H1 (cell line): ENCODE measurements at regions not wholly inside any gene's neighbourhood (a gene's known extent, or its start where the extent isn't known, plus 50 kb on each side); places are given as distances from the start of the nearest gene placed in this dataset.
A peak's percentile ranks its signal among the peaks of the same experiment; 100 is the strongest.

Experiments
- CTCF ChIA-PET: fragments of 300-600 bp; sonication (Branson Sonifier 250); formaldehyde crosslinking; loops from one replicate; lab custom pipeline; 2021; ENCODE audit not compliant: partially characterized antibody; lab: Charles Lee
- POLR2A ChIA-PET: fragments of 300-600 bp; sonication (Branson Sonifier 250); formaldehyde crosslinking; loops from one replicate; lab custom pipeline; 2021; ENCODE audit warnings: inconsistent platforms; ENCODE audit not compliant: partially characterized antibody; lab: Charles Lee
- DNase-seq, 2 experiments: peaks; one replicate each; pipeline versions ENCODE4 v3.0.0 to v3.0.0-alpha.2; 2010 to 2022; ENCODE audit warnings: low spot score in 2 of 2, low read depth in 1 of 2, mixed read lengths in 1 of 2
- FAIRE-seq: peaks from 2 replicates; lab custom pipeline; 2011; peaks lifted over from hg19 to GRCh38; lab: Jason Lieb, UNC
- H2AFZ ChIP-seq: 2 replicates; pipeline ENCODE4 v1.8.1; 2012; ENCODE audit warnings: low read length, inconsistent platforms
- H2AK5ac ChIP-seq: 2 replicates; pipeline ENCODE4 v1.6.1; 2013; ENCODE audit warnings: low read depth, low read length
- H2BK120ac ChIP-seq: replicated peaks from 2 replicates; pipeline ENCODE3; 2013; ENCODE audit warnings: low read depth, low read length, inconsistent platforms
- H2BK12ac ChIP-seq: 2 replicates; pipeline ENCODE4 v1.6.1; 2013; ENCODE audit warnings: low read depth, low read length
- H2BK15ac ChIP-seq: 2 replicates; pipeline ENCODE4 v1.6.1; 2013; ENCODE audit warnings: low read length
- H2BK20ac ChIP-seq: 2 replicates; pipeline ENCODE4 v1.6.1; 2013; ENCODE audit warnings: low read length
- H2BK5ac ChIP-seq: 2 replicates; pipeline ENCODE4 v1.6.1; 2013; ENCODE audit warnings: low read depth, low read length
- H3K14ac ChIP-seq: 2 replicates; pipeline ENCODE4 v1.6.1; 2013; ENCODE audit warnings: inconsistent platforms; ENCODE audit not compliant: insufficient read length
- H3K18ac ChIP-seq: 2 replicates; pipeline ENCODE4 v1.6.1; 2013; ENCODE audit warnings: low read length; ENCODE audit errors: extremely low read depth
- H3K23ac ChIP-seq: 2 replicates; pipeline ENCODE4 v1.6.1; 2013; ENCODE audit warnings: inconsistent platforms; ENCODE audit not compliant: insufficient read length
- H3K23me2 ChIP-seq: 2 replicates; pipeline ENCODE4 v1.6.1; 2013; ENCODE audit warnings: low read depth, low read length
- H3K27ac ChIP-seq: 2 replicates; pipeline ENCODE4 v1.6.1; 2011; ENCODE audit warnings: low read depth, low read length, inconsistent platforms
- H3K27me3 ChIP-seq, 4 experiments: replicated peaks in 1 of 4; 1 replicate in 1 of 4; 2 replicates in 3 of 4; pipeline versions ENCODE4 v1.6.1 to v1.8.1; 2011 to 2013; ENCODE audit warnings: low read length in 3 of 4, mild to moderate bottlenecking in 3 of 4, inconsistent platforms in 2 of 4, mixed read lengths in 2 of 4, moderate library complexity in 1 of 4; ENCODE audit not compliant: control insufficient read depth in 3 of 4, insufficient read depth in 3 of 4; ENCODE audit errors: extremely low read depth in 1 of 4
- H3K36me3 ChIP-seq, 4 experiments: 2 replicates each; pipeline versions ENCODE4 v1.6.1 to v1.8.1; 2011 to 2013; ENCODE audit warnings: mild to moderate bottlenecking in 4 of 4, low read length in 3 of 4, moderate library complexity in 2 of 4, control low read depth in 1 of 4, inconsistent platforms in 1 of 4; ENCODE audit not compliant: insufficient read depth in 4 of 4, control insufficient read depth in 2 of 4
- H3K4ac ChIP-seq: replicated peaks from 2 replicates; pipeline ENCODE3; 2013; ENCODE audit warnings: low read length, low read depth, mixed read lengths, inconsistent platforms; ENCODE audit not compliant: insufficient read length
- H3K4me1 ChIP-seq, 4 experiments: replicated peaks in 1 of 4; 1 replicate in 1 of 4; 2 replicates in 3 of 4; pipeline versions ENCODE4 v1.6.1 to v1.8.1; 2011 to 2013; ENCODE audit warnings: low read length in 3 of 4, inconsistent platforms in 2 of 4, mixed read lengths in 1 of 4; ENCODE audit not compliant: insufficient read depth in 4 of 4, control insufficient read depth in 3 of 4
- H3K4me2 ChIP-seq, 2 experiments: 2 replicates each; pipeline versions ENCODE4 v1.6.1 to v1.8.1; 2011 to 2013; ENCODE audit warnings: low read depth in 2 of 2, low read length in 2 of 2, control low read depth in 1 of 2, inconsistent platforms in 1 of 2, mild to moderate bottlenecking in 1 of 2; ENCODE audit not compliant: insufficient read depth in 1 of 2
- H3K4me3 ChIP-seq, 4 experiments: fragments of 200-600, 300-600 bp in 1 of 4; sonication (generic), shearing (Covaris generic), sonication (Bioruptor Twin) in 1 of 4; 2 replicates each; pipeline versions ENCODE4 v1.5.1 to v1.8.1; 2011 to 2016; ENCODE audit warnings: low read length in 4 of 4, low read depth in 3 of 4, control low read depth in 2 of 4, inconsistent platforms in 2 of 4, mild to moderate bottlenecking in 2 of 4, mixed read lengths in 1 of 4, moderate library complexity in 1 of 4; ENCODE audit not compliant: insufficient read depth in 2 of 4; ENCODE audit errors: extremely low read depth in 1 of 4
- H3K56ac ChIP-seq: replicated peaks from 2 replicates; pipeline ENCODE3; 2013; ENCODE audit warnings: low read depth, mild to moderate bottlenecking, mixed read lengths, low read length, inconsistent platforms; ENCODE audit not compliant: insufficient read length
- H3K79me1 ChIP-seq: 2 replicates; pipeline ENCODE4 v1.6.1; 2013; ENCODE audit warnings: low read depth, low read length, control low read depth
- H3K79me2 ChIP-seq, 2 experiments: 2 replicates each; pipeline versions ENCODE4 v1.6.1 to v1.8.1; 2012 to 2013; ENCODE audit warnings: low read length in 2 of 2, mild to moderate bottlenecking in 2 of 2, inconsistent platforms in 1 of 2; ENCODE audit not compliant: insufficient read depth in 2 of 2, control insufficient read depth in 1 of 2
- H3K9ac ChIP-seq, 4 experiments: replicated peaks in 1 of 4; 1 replicate in 1 of 4; 2 replicates in 3 of 4; pipeline versions ENCODE4 v1.6.1 to v1.8.1; 2011 to 2013; ENCODE audit warnings: low read depth in 3 of 4, low read length in 3 of 4, control low read depth in 2 of 4, mild to moderate bottlenecking in 2 of 4, moderate library complexity in 2 of 4, inconsistent platforms in 1 of 4; ENCODE audit errors: extremely low read depth in 1 of 4
- H3K9me3 ChIP-seq, 2 experiments: 2 replicates each; pipeline versions ENCODE4 v1.6.1 to v1.8.1; 2012 to 2013; ENCODE audit warnings: mild to moderate bottlenecking in 2 of 2, moderate library complexity in 2 of 2, control low read depth in 1 of 2, inconsistent platforms in 1 of 2, low read depth in 1 of 2, low read length in 1 of 2, mixed read lengths in 1 of 2; ENCODE audit not compliant: insufficient read depth in 2 of 2
- H4K20me1 ChIP-seq, 2 experiments: replicated peaks in 1 of 2; 2 replicates each; pipeline versions ENCODE3 to v1.8.1; 2011 to 2013; ENCODE audit warnings: inconsistent platforms in 2 of 2, low read length in 2 of 2, mild to moderate bottlenecking in 1 of 2; ENCODE audit not compliant: insufficient read depth in 2 of 2, control insufficient read depth in 1 of 2
- H4K5ac ChIP-seq: 2 replicates; pipeline ENCODE4 v1.6.1; 2013; ENCODE audit warnings: low read length, low read depth, mixed read lengths, inconsistent platforms; ENCODE audit not compliant: insufficient read length
- H4K8ac ChIP-seq: 2 replicates; pipeline ENCODE4 v1.8.0; 2013; ENCODE audit warnings: mild to moderate bottlenecking, moderate library complexity, low read length, inconsistent platforms; ENCODE audit not compliant: insufficient read depth; ENCODE audit errors: extremely low read depth
- H4K91ac ChIP-seq: replicated peaks from 2 replicates; pipeline ENCODE3; 2013; ENCODE audit warnings: low read length, mixed read lengths, inconsistent platforms; ENCODE audit not compliant: insufficient read length
- ASH2L ChIP-seq: fragments of 200-600, 300-600 bp; sonication (generic); IDR thresholded peaks from one replicate; pipeline ENCODE4 v1.7.1; 2017; ENCODE audit warnings: low read length
- CTBP2 ChIP-seq: IDR thresholded peaks from 2 replicates; pipeline ENCODE4 v1.7.0; 2011; ENCODE audit warnings: borderline replicate concordance, mild to moderate bottlenecking, moderate library complexity, mixed read lengths, low read length; ENCODE audit not compliant: insufficient read depth, insufficient read length
- EGR1 ChIP-seq: IDR thresholded peaks from 2 replicates; pipeline ENCODE4 v1.6.1; 2011; ENCODE audit warnings: low read depth, low read length, borderline replicate concordance
- HDAC2 ChIP-seq, 2 experiments: fragments of 300-600 bp in 1 of 2; sonication (generic) in 1 of 2; IDR thresholded peaks; 2 replicates each; pipeline ENCODE4 v1.6.1; 2011 to 2012; ENCODE audit warnings: low read depth in 2 of 2, low read length in 2 of 2, mild to moderate bottlenecking in 2 of 2, moderate library complexity in 2 of 2, borderline replicate concordance in 1 of 2, inconsistent platforms in 1 of 2
- HDAC6 ChIP-seq: IDR thresholded peaks from one replicate; pipeline ENCODE4 v1.7.1; 2012; ENCODE audit warnings: low read depth, mild to moderate bottlenecking, inconsistent platforms, low read length, moderate library complexity
- RAD21 ChIP-seq, 2 experiments: IDR thresholded peaks in 1 of 2; conservative IDR thresholded peaks in 1 of 2; 2 replicates each; pipeline ENCODE4 v1.6.1; 2011; ENCODE audit warnings: low read depth in 2 of 2, low read length in 2 of 2, improper control_type of control experiment in 1 of 2, inconsistent platforms in 1 of 2, mild to moderate bottlenecking in 1 of 2, moderate library complexity in 1 of 2
- RBBP5 ChIP-seq: IDR thresholded peaks from 2 replicates; pipeline ENCODE4 v1.7.1; 2012; ENCODE audit warnings: low read depth, mild to moderate bottlenecking, inconsistent platforms, low read length, moderate library complexity, borderline replicate concordance
- SIN3A ChIP-seq, 2 experiments: IDR thresholded peaks in 1 of 2; conservative IDR thresholded peaks in 1 of 2; 2 replicates each; pipeline ENCODE4 v1.6.1; 2011 to 2012; ENCODE audit warnings: low read length in 2 of 2, improper control_type of control experiment in 1 of 2, low read depth in 1 of 2, mild to moderate bottlenecking in 1 of 2
- SIX5 ChIP-seq: IDR thresholded peaks from 2 replicates; pipeline ENCODE4 v1.6.1; 2011; ENCODE audit warnings: mild to moderate bottlenecking, low read depth, low read length
- SP1 ChIP-seq: IDR thresholded peaks from 2 replicates; pipeline ENCODE4 v1.6.1; 2011; ENCODE audit warnings: low read depth, low read length
- TAF7 ChIP-seq: optimal IDR thresholded peaks from 2 replicates; pipeline ENCODE3; 2011; ENCODE audit warnings: low read depth, mild to moderate bottlenecking, inconsistent platforms, low read length, moderate library complexity, borderline replicate concordance
- TBP ChIP-seq: IDR thresholded peaks from 2 replicates; pipeline ENCODE4 v1.6.1; 2011; ENCODE audit warnings: low read depth, low read length, improper control_type of control experiment
- USF2 ChIP-seq: IDR thresholded peaks from 2 replicates; pipeline ENCODE4 v1.6.1; 2011; ENCODE audit warnings: low read length, improper control_type of control experiment
- WGBS, 2 experiments: shearing (Covaris generic) in 1 of 2; methylation state at CpG; one replicate each; pipeline versions ENCODE4 v1.1.6 to v1.1.7; 2013 to 2015; ENCODE audit warnings: low lambda C conversion rate in 2 of 2, mixed read lengths in 2 of 2, inconsistent platforms in 1 of 2, low coverage in 1 of 2, missing lambda C conversion rate in 1 of 2; ENCODE audit not compliant: insufficient replicate concordance in 2 of 2, insufficient coverage in 1 of 2, insufficient read length in 1 of 2; ENCODE audit errors: extremely low coverage in 1 of 2, missing lambda C conversion rate in 1 of 2; 5-methylcytosine and 5-hydroxymethylcytosine counted together

- Histone ChIP-seq H3K4me1 (no peaks in the 10 kb centered on the region), H3K79me2 (no peaks in the 10 kb centered on the region), H3K9ac (no peak overlapping the region), H3K79me1 (no peaks in the 10 kb centered on the region), H3K4ac (no peak overlapping the region), H3K23me2 (no peaks in the 10 kb centered on the region), H4K91ac (no peak overlapping the region), H2AK5ac (no peak overlapping the region), H3K4me3 (no peak overlapping the region), H4K5ac (no peak overlapping the region), H3K9me3 (no peaks in the 10 kb centered on the region), H2BK12ac (no peak overlapping the region; the same call in 1 of the 2 replicates), H3K36me3 (no peaks in the 10 kb centered on the region), H3K56ac (no peak overlapping the region), H2BK15ac (no peak overlapping the region), H2BK120ac (no peak overlapping the region), H3K27me3 (no peaks in the 10 kb centered on the region), H2AFZ (0 out of 2 replicates have a peak overlapping the region, but pooled peaks have one; percentile 24), H2BK5ac (no peak overlapping the region), H3K4me2 (no peak overlapping the region), H3K18ac (no peak overlapping the region), H3K27ac (no peak overlapping the region), H4K20me1 (no peaks in the 10 kb centered on the region), H3K23ac (no peak overlapping the region), H4K8ac (no peak overlapping the region), H3K14ac (no peak overlapping the region), H2BK20ac (no peak overlapping the region)
- ChIA-PET POLR2A (no interaction called here), CTCF (interaction anchor here (1.0 to 2.5 kb wide), 5 partner anchors 9 to 404 kb away, joined by 3 to 10 read pairs (median 4); no protein-coding TSS in a partner anchor)
- FAIRE-seq (no peak), DNase-seq (no peak)
- 92% methylated on average over 7 of the region's 7 CpGs; no CpG with 5 or more reads in 1 of the 2 experiments for WGBS, 2 experiments
- TF ChIP-seq CTBP2 (no peak), TAF7 (no peak), RAD21 (IDR thresholded peaks at IDR 0.05 in 1 of 2, conservative IDR thresholded peaks at IDR 0.05 in 1 of 2; ENCODE audit: low read depth in 2 of 2, low read length in 2 of 2) (no peak), HDAC6 (no peak), SIX5 (no peak), EGR1 (no peak), TBP (no peak), SP1 (no peak), HDAC2 (IDR thresholded peaks at IDR 0.05; ENCODE audit: borderline replicate concordance in 1 of 2, low read depth in 2 of 2, low read length in 2 of 2) (no peak), SIN3A (conservative IDR thresholded peaks at IDR 0.05 in 1 of 2, IDR thresholded peaks at IDR 0.05 in 1 of 2; ENCODE audit: low read depth in 1 of 2, low read length in 2 of 2) (no peak), RBBP5 (no peak), ASH2L (no peak), USF2 (no peak)
Measured at GRCh38 chr5:34502581-34502980, 153.5 kb upstream of the RAI14 start.
